SK-N-SH (cell line): ENCODE measurements at regions not wholly inside any gene's neighbourhood (a gene's known extent, or its start where the extent isn't known, plus 50 kb on each side); places are given as distances from the start of the nearest gene placed in this dataset.

ENCODE experiments used
- FOSL2 ChIP-seq: IDR thresholded peaks from 2 replicates; pipeline ENCODE4 v1.4.0; 2012; ENCODE audit warnings: low read depth, mild to moderate bottlenecking, moderate library complexity, borderline replicate concordance
- GATA2 ChIP-seq: sonication (generic); formaldehyde crosslinking; IDR thresholded peaks from 2 replicates; pipeline ENCODE4 v1.5.0; 2020; ENCODE audit warnings: mild to moderate bottlenecking, missing genetic modification reagents
- MAX ChIP-seq: IDR thresholded peaks from 2 replicates; pipeline ENCODE4 v1.4.0; 2012; ENCODE audit warnings: low read depth
- PBX3 ChIP-seq: IDR thresholded peaks from 2 replicates; pipeline ENCODE4; 2012
- POLR2AphosphoS5 ChIP-seq: IDR thresholded peaks from 2 replicates; pipeline ENCODE4 v1.6.1; 2012; ENCODE audit warnings: low read depth, low read length
- REST ChIP-seq: IDR thresholded peaks from 2 replicates; pipeline ENCODE4 v1.6.1; 2012; ENCODE audit warnings: mild to moderate bottlenecking, low read depth, low read length, moderate library complexity
- RFX5 ChIP-seq: IDR thresholded peaks from 2 replicates; pipeline ENCODE4 v1.6.1; 2012; ENCODE audit warnings: mild to moderate bottlenecking, improper control_type of control experiment, low read length
- TAF1 ChIP-seq: IDR thresholded peaks from 2 replicates; pipeline ENCODE4 v1.6.1; 2012; ENCODE audit warnings: low read depth, mild to moderate bottlenecking, low read length, moderate library complexity, borderline replicate concordance
- TEAD4 ChIP-seq: IDR thresholded peaks from 2 replicates; pipeline ENCODE4 v1.4.0; 2012; ENCODE audit warnings: mild to moderate bottlenecking, borderline replicate concordance; ENCODE audit not compliant: insufficient read depth
- TF ChIP-seq, protein P1 (sequence below): fragments of 200-600 bp; sonication (generic); IDR thresholded peaks from 2 replicates; pipeline ENCODE4 v1.6.1; 2017; ENCODE audit warnings: antibody characterized with exemption, mild to moderate bottlenecking, moderate library complexity
- TF ChIP-seq, protein P2 (sequence below): IDR thresholded peaks from 2 replicates; pipeline ENCODE4 v1.4.0; 2012; ENCODE audit warnings: low read depth, borderline replicate concordance

- TF ChIP-seq, protein P1, sequence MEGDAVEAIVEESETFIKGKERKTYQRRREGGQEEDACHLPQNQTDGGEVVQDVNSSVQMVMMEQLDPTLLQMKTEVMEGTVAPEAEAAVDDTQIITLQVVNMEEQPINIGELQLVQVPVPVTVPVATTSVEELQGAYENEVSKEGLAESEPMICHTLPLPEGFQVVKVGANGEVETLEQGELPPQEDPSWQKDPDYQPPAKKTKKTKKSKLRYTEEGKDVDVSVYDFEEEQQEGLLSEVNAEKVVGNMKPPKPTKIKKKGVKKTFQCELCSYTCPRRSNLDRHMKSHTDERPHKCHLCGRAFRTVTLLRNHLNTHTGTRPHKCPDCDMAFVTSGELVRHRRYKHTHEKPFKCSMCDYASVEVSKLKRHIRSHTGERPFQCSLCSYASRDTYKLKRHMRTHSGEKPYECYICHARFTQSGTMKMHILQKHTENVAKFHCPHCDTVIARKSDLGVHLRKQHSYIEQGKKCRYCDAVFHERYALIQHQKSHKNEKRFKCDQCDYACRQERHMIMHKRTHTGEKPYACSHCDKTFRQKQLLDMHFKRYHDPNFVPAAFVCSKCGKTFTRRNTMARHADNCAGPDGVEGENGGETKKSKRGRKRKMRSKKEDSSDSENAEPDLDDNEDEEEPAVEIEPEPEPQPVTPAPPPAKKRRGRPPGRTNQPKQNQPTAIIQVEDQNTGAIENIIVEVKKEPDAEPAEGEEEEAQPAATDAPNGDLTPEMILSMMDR: no peak
- TF ChIP-seq, protein P2, sequence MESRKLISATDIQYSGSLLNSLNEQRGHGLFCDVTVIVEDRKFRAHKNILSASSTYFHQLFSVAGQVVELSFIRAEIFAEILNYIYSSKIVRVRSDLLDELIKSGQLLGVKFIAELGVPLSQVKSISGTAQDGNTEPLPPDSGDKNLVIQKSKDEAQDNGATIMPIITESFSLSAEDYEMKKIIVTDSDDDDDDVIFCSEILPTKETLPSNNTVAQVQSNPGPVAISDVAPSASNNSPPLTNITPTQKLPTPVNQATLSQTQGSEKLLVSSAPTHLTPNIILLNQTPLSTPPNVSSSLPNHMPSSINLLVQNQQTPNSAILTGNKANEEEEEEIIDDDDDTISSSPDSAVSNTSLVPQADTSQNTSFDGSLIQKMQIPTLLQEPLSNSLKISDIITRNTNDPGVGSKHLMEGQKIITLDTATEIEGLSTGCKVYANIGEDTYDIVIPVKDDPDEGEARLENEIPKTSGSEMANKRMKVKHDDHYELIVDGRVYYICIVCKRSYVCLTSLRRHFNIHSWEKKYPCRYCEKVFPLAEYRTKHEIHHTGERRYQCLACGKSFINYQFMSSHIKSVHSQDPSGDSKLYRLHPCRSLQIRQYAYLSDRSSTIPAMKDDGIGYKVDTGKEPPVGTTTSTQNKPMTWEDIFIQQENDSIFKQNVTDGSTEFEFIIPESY: no peak
- TF ChIP-seq MAX: no peak
- no peak for TF ChIP-seq TAF1
- TF ChIP-seq PBX3: no peak
- TF ChIP-seq GATA2: 0 out of 2 replicates have a peak, but pooled peaks have one; percentile 32
- no peak for TF ChIP-seq POLR2AphosphoS5
- TF ChIP-seq REST: no peak
- TF ChIP-seq FOSL2: no peak
- TF ChIP-seq RFX5: no peak
- no peak for TF ChIP-seq TEAD4
Measured at GRCh38 chr18:46338205-46338604, 234.0 kb downstream of the HAUS1 start.
